ENCODE measurements at regions not wholly inside any gene's neighbourhood (a gene's known extent, or its start where the extent isn't known, plus 50 kb on each side); places are given as distances from the start of the nearest gene placed in this dataset.
A peak's percentile ranks its signal among the peaks of the same experiment; 100 is the strongest.

GRCh38 chr5:86679949-86680348 is 62.2 kb downstream of the COX7C start:
- no peaks in the 10 kb centered on the region for H4K20me1 ChIP-seq (ENCODE audit: low read depth)
- H3K4me1 ChIP-seq: peaks cover 4% of the 10 kb centered on the region
- no peaks in the 10 kb centered on the region for H3K79me2 ChIP-seq (ENCODE audit: low read depth)
- no peaks in the 10 kb centered on the region for H3K27me3 Mint-ChIP-seq (ENCODE audit: insufficient read depth, low read depth)
- H3K4me3 ChIP-seq: no peak overlapping the region
- no peaks in the 10 kb centered on the region for H3F3A ChIP-seq (ENCODE audit: low read depth)
- no peaks in the 10 kb centered on the region for H3K27me3 ChIP-seq
- peaks cover 6% of the 10 kb centered on the region for H3K4me1 Mint-ChIP-seq
- H3K27ac Mint-ChIP-seq: no peak overlapping the region
- H3K27ac ChIP-seq: no peak overlapping the region
- no peaks in the 10 kb centered on the region for H3K9me3 ChIP-seq (ENCODE audit: low read depth)
- no peak overlapping the region for H3K4me2 ChIP-seq
- no peaks in the 10 kb centered on the region for H3K9me3 Mint-ChIP-seq
- TF ChIP-seq EZH2phosphoT487 (IDR thresholded peaks at IDR 0.05) (no peak), EZH2 (IDR thresholded peaks at IDR 0.05) (no peak), CTCF (IDR thresholded peaks at IDR 0.05) (no peak)
- no peaks in the 10 kb centered on the region for H3K36me3 Mint-ChIP-seq
- no peak overlapping the region for H3K9ac ChIP-seq
- H3K36me3 ChIP-seq: no peaks in the 10 kb centered on the region
- no peak for DNase-seq (ENCODE audit: low spot score)
- H3K4me3 Mint-ChIP-seq: no peak overlapping the region
- no peak overlapping the region for H2AFZ ChIP-seq (replicated peaks)

- no peak overlapping the region for H3K9ac ChIP-seq
- H3F3A ChIP-seq (ENCODE audit: low read depth): peaks cover 6% of the 10 kb centered on the region
- no peaks in the 10 kb centered on the region for H3K27me3 ChIP-seq
- H3K36me3 ChIP-seq: no peaks in the 10 kb centered on the region
- no peak overlapping the region for H2AFZ ChIP-seq (replicated peaks)
- TF ChIP-seq CTCF (IDR thresholded peaks at IDR 0.05): no peak
- TF ChIP-seq EZH2phosphoT487 (IDR thresholded peaks at IDR 0.05): no peak
- no peak for TF ChIP-seq EZH2 (IDR thresholded peaks at IDR 0.05)
- H3K4me1 ChIP-seq: peaks cover 11% of the 10 kb centered on the region
- no peak for DNase-seq (ENCODE audit: low spot score)
- no peaks in the 10 kb centered on the region for H3K79me2 ChIP-seq (ENCODE audit: low read depth)
- no peaks in the 10 kb centered on the region for H4K20me1 ChIP-seq (ENCODE audit: low read depth)
- no peak overlapping the region for H3K27ac Mint-ChIP-seq
- no peak overlapping the region for H3K27ac ChIP-seq
- H3K9me3 ChIP-seq (ENCODE audit: low read depth): no peaks in the 10 kb centered on the region
- no peak overlapping the region for H3K4me3 Mint-ChIP-seq
- H3K36me3 Mint-ChIP-seq: no peaks in the 10 kb centered on the region
- no peaks in the 10 kb centered on the region for H3K9me3 Mint-ChIP-seq
- no peak overlapping the region for H3K4me3 ChIP-seq
- peaks cover 21% of the 10 kb centered on the region for H3K4me1 Mint-ChIP-seq
- H3K4me2 ChIP-seq: no peak overlapping the region
- H3K27me3 Mint-ChIP-seq (ENCODE audit: insufficient read depth, low read depth): no peaks in the 10 kb centered on the region
Measured at GRCh38 chr5:86684222-86684621, 66.5 kb downstream of the COX7C start.

GRCh38 chr5:86686046-86686445 is 68.3 kb downstream of the COX7C start:
- H3K27ac Mint-ChIP-seq: no peak overlapping the region
- H3K4me3 Mint-ChIP-seq: no peak overlapping the region

GRCh38 chr5:86688406-86688805 is 70.7 kb downstream of the COX7C start:
- DNase-seq (ENCODE audit: low spot score): no peak
- H2AFZ ChIP-seq (replicated peaks): no peak overlapping the region
- no peaks in the 10 kb centered on the region for H3K36me3 ChIP-seq
- no peak for TF ChIP-seq EZH2 (IDR thresholded peaks at IDR 0.05)
- TF ChIP-seq CTCF (IDR thresholded peaks at IDR 0.05): no peak
- TF ChIP-seq EZH2phosphoT487 (IDR thresholded peaks at IDR 0.05): no peak
- Mint-ChIP-seq H3K9me3 (no peaks in the 10 kb centered on the region), H3K4me3 (no peak overlapping the region), H3K27me3 (ENCODE audit: insufficient read depth, low read depth) (no peaks in the 10 kb centered on the region), H3K36me3 (no peaks in the 10 kb centered on the region), H3K4me1 (peaks cover 15% of the 10 kb centered on the region), H3K27ac (no peak overlapping the region)
- H3K4me2 ChIP-seq: no peak overlapping the region
- no peaks in the 10 kb centered on the region for H3K27me3 ChIP-seq
- H4K20me1 ChIP-seq (ENCODE audit: low read depth): no peaks in the 10 kb centered on the region
- H3K9ac ChIP-seq: no peak overlapping the region
- H3K79me2 ChIP-seq (ENCODE audit: low read depth): no peaks in the 10 kb centered on the region
- peaks cover 9% of the 10 kb centered on the region for H3F3A ChIP-seq (ENCODE audit: low read depth)
- H3K4me1 ChIP-seq: peaks cover 11% of the 10 kb centered on the region
- H3K9me3 ChIP-seq (ENCODE audit: low read depth): no peaks in the 10 kb centered on the region
- no peak overlapping the region for H3K4me3 ChIP-seq
- no peak overlapping the region for H3K27ac ChIP-seq

More at GRCh38 chr5:86686046-86686445, 68.3 kb downstream of the COX7C start:
- H3K36me3 Mint-ChIP-seq: no peaks in the 10 kb centered on the region
- H3F3A ChIP-seq (ENCODE audit: low read depth): peaks cover 9% of the 10 kb centered on the region
- no peaks in the 10 kb centered on the region for H3K36me3 ChIP-seq
- H3K79me2 ChIP-seq (ENCODE audit: low read depth): no peaks in the 10 kb centered on the region
- H3K4me2 ChIP-seq: no peak overlapping the region
- TF ChIP-seq EZH2 (IDR thresholded peaks at IDR 0.05) (no peak), EZH2phosphoT487 (IDR thresholded peaks at IDR 0.05) (no peak)
- H2AFZ ChIP-seq (replicated peaks): no peak overlapping the region
- H3K27ac ChIP-seq: no peak overlapping the region
- H3K4me3 ChIP-seq: no peak overlapping the region
- DNase-seq (ENCODE audit: low spot score): peak; percentile 5
- H3K9me3 ChIP-seq (ENCODE audit: low read depth): no peaks in the 10 kb centered on the region
- no peaks in the 10 kb centered on the region for H3K27me3 Mint-ChIP-seq (ENCODE audit: insufficient read depth, low read depth)
- no peaks in the 10 kb centered on the region for H3K9me3 Mint-ChIP-seq
- no peak overlapping the region for H3K9ac ChIP-seq
- no peaks in the 10 kb centered on the region for H4K20me1 ChIP-seq (ENCODE audit: low read depth)
- H3K4me1 ChIP-seq: peaks cover 16% of the 10 kb centered on the region
- H3K4me1 Mint-ChIP-seq: peaks cover 15% of the 10 kb centered on the region
- H3K27me3 ChIP-seq: no peaks in the 10 kb centered on the region
